LNCaP clone FGC (cell line): ENCODE measurements at regions not wholly inside any gene's neighbourhood (a gene's known extent, or its start where the extent isn't known, plus 50 kb on each side); places are given as distances from the start of the nearest gene placed in this dataset.

Source experiments
- DNase-seq: peaks from one replicate; pipeline ENCODE4 v3.0.0-alpha.2; 2011; ENCODE audit warnings: low read depth
- H3K4me3 ChIP-seq: 2 replicates; pipeline ENCODE4 v1.5.1; 2011; ENCODE audit warnings: mild to moderate bottlenecking, low read depth, low read length, control low read depth
- TF ChIP-seq, protein P1 (sequence below): IDR thresholded peaks from 2 replicates; pipeline ENCODE4 v1.5.1; 2012; ENCODE audit warnings: mild to moderate bottlenecking; ENCODE audit not compliant: control insufficient read depth, insufficient read depth; ENCODE audit errors: extremely low read depth

DNA sequence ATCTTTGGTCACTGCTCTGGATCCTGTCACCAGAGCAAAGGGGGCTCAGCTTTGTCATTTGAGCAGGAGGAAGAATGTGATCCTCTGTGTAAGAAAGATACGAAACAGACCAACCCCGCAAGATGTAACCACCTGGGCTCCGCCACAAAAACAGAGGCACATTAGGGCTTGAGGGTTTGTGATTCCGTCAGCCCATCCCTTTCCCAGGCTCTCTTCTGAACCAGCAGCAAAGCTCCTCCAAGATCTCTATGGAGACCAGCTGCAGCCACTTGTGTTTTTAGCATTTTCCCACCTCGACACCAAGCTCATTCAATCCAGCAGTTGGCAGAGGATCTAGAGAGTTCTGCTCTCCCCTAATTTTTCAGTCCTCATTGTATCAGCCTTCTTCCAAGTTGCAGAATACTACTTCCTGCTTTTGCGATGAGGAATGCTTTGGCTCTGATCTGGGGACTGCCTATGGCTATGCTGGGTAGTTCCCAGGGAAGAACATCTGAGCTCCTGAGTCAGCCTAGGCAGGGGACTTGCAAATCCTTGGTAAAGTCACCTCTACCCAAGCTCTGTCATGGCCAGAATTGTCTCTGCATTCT lies 139.6 kb upstream of the RAB12 start:
- no peak overlapping the region for H3K4me3 ChIP-seq
- TF ChIP-seq, protein P1, sequence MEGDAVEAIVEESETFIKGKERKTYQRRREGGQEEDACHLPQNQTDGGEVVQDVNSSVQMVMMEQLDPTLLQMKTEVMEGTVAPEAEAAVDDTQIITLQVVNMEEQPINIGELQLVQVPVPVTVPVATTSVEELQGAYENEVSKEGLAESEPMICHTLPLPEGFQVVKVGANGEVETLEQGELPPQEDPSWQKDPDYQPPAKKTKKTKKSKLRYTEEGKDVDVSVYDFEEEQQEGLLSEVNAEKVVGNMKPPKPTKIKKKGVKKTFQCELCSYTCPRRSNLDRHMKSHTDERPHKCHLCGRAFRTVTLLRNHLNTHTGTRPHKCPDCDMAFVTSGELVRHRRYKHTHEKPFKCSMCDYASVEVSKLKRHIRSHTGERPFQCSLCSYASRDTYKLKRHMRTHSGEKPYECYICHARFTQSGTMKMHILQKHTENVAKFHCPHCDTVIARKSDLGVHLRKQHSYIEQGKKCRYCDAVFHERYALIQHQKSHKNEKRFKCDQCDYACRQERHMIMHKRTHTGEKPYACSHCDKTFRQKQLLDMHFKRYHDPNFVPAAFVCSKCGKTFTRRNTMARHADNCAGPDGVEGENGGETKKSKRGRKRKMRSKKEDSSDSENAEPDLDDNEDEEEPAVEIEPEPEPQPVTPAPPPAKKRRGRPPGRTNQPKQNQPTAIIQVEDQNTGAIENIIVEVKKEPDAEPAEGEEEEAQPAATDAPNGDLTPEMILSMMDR: no peak
- DNase-seq: no peak

DNA sequence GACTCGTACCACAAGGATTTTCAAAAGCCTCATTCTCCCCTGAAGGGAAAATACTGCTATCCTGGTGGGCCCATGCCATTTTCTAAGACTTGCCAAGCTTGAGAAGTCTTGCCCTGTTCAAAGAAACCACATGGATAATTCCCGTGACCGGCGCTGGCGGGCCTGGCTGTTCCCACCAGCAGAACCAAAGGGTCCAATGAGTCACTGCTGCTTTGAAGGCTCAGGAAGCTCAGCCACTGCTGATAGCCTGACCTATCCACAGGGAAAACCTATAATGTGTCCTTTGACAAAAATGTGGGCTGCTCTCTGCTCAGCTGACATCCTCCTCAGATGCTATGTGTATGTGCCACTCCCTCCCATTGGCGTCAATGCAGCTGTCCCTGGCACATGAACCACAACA lies 137.9 kb upstream of the RAB12 start:
- H3K4me3 ChIP-seq: no peak overlapping the region
- TF ChIP-seq, protein P1: no peak
- no peak for DNase-seq

DNA sequence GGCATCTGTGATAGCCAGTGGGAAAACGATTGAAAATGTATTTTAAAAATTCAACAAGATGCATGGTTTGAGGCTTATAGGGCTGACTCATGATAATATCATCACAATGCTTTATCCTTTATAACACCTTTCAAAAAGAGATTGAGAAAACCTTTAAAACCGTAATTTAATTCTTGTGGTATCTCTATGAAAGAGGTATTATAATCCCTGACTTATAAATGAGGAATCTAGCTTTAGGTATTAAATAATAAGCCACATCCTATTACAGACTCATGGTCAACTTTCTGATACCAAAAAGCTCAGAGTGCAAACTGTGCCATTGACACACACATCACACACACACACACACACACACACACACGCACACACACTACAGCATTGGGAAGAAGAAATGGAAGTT lies 134.6 kb upstream of the RAB12 start:
- DNase-seq: no peak
- H3K4me3 ChIP-seq: no peak overlapping the region
- TF ChIP-seq, protein P1: no peak

DNA sequence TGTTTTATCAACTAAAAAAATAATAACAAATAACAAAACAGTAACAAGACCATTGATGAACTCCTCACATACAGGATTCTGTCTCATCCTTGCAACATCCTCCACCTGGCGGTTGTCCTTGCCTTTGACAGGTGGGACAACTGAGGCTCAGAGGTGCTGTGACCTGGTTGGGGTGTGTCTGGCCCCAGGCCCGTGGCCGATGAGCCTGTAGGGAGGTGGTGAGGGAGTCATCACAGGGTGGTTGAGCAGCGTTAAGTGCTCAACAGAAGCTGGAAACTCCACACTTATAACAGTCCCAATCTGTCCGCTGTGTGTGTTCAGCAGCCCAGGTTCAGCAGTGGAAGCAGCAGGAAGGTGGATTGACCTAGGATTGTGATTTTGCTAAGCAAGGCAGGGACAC lies 131.6 kb upstream of the RAB12 start:
- DNase-seq: no peak
- no peak overlapping the region for H3K4me3 ChIP-seq
- TF ChIP-seq, protein P1: no peak

DNA sequence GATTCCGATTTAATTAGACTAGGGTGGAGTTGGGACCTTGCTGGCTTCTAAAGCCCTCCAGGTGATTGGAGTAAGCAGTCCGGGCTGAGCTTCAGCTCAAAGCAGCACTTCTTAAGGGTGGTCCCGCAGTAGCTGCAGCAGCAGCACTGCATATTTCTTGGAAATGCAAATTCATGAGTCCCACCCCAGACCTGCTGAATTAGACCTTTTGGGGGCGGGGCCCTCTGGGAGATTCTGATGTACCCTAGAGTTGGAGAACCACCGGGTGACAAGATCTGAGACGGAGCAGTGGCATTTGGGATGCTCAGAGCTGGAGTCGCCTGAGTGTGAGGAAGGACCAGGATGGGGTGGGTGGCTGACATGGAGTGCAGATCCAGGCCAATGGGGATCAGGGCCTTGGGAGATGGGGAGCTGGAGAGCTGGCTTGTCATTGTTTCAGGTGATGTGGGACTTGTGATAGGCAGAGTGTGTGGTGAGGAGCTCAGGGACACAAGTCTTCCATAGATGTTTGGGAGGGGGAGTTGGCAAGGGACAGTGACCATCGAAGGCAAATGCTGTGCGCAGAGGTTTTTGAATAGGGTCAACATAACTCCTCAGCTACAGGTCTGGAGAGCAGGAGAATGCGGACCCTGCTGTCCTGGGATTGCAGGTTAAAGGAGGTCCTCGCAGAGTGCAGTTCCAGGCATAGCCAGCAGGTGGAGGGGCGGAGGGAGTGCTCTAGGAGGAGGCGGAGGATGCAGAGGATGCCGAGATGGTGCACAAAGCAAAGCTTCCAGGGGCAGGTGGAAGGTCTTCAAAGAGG lies 130.9 kb upstream of the RAB12 start:
- DNase-seq: no peak
- H3K4me3 ChIP-seq: no peak overlapping the region
- TF ChIP-seq, protein P1: peak; percentile 87

DNA sequence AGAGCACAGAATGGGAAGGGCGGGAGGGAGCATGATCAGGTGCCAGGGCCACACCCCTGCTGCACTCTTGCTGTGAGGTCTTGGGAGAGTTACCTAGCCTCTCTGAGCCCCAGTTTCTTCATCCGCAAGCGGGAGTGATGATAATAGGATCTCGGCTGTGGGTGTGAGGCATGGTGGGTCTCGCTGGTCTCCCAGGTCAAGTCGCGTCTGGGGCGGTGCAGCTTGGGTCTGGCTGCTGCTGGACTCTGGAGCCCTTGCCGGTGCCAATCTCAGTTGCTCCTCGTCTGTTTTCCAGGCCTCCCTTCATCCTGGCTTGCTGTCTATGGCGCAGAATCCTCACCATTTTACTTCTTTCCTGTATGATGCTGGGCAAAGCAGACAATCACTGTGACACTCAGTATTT lies 130.3 kb upstream of the RAB12 start:
- TF ChIP-seq, protein P1: no peak
- DNase-seq: no peak
- no peak overlapping the region for H3K4me3 ChIP-seq
